Trophoblast cell (in vitro differentiated cells and primary cell): ENCODE measurements at regions not wholly inside any gene's neighbourhood (a gene's known extent, or its start where the extent isn't known, plus 50 kb on each side); places are given as distances from the start of the nearest gene placed in this dataset.

Experiments
- DNase-seq, 2 donors: peaks; one replicate each; pipeline ENCODE4 v3.0.0-alpha.2; 2016
- H2AFZ ChIP-seq: 2 replicates; pipeline ENCODE4 v1.6.1; 2013; ENCODE audit warnings: low read length, moderate library complexity, mild to moderate bottlenecking; ENCODE audit not compliant: insufficient read depth, poor library complexity
- H2AK5ac ChIP-seq: 2 replicates; pipeline ENCODE4 v1.6.1; 2013; ENCODE audit warnings: mild to moderate bottlenecking, low read length
- H2BK120ac ChIP-seq: 2 replicates; pipeline ENCODE4 v1.6.1; 2013; ENCODE audit warnings: low read length, mild to moderate bottlenecking, moderate library complexity; ENCODE audit not compliant: insufficient read depth, poor library complexity
- H2BK12ac ChIP-seq: 2 replicates; pipeline ENCODE4 v1.6.1; 2013; ENCODE audit warnings: mild to moderate bottlenecking, low read length, moderate library complexity
- H2BK5ac ChIP-seq: 2 replicates; pipeline ENCODE4 v1.6.1; 2013; ENCODE audit warnings: low read length, low read depth, moderate library complexity, mild to moderate bottlenecking; ENCODE audit not compliant: poor library complexity
- H3K14ac ChIP-seq: 2 replicates; pipeline ENCODE4 v1.6.1; 2013; ENCODE audit warnings: mild to moderate bottlenecking, low read length
- H3K18ac ChIP-seq: 2 replicates; pipeline ENCODE4 v1.6.1; 2013; ENCODE audit warnings: mild to moderate bottlenecking, low read length
- H3K23ac ChIP-seq: 2 replicates; pipeline ENCODE4 v1.6.1; 2013; ENCODE audit warnings: low read length
- H3K27ac ChIP-seq: 2 replicates; pipeline ENCODE4 v1.5.1; 2013; ENCODE audit warnings: low read depth, mild to moderate bottlenecking, inconsistent platforms, low read length, moderate library complexity
- H3K27me3 ChIP-seq: 2 replicates; pipeline ENCODE4 v1.6.1; 2013; ENCODE audit warnings: inconsistent platforms, mild to moderate bottlenecking, low read length, moderate library complexity; ENCODE audit not compliant: insufficient read depth
- H3K36me3 ChIP-seq, 2 experiments: 1 replicate in 1 of 2; 2 replicates in 1 of 2; pipeline ENCODE4 v1.6.1; 2013; ENCODE audit warnings: low read length in 2 of 2, mild to moderate bottlenecking in 2 of 2, moderate library complexity in 1 of 2; ENCODE audit not compliant: insufficient read depth in 2 of 2, control insufficient read depth in 1 of 2
- H3K4ac ChIP-seq: 2 replicates; pipeline ENCODE4 v1.6.1; 2013; ENCODE audit warnings: low read depth, mild to moderate bottlenecking, low read length, moderate library complexity
- H3K4me1 ChIP-seq, 2 experiments: 1 replicate in 1 of 2; 2 replicates in 1 of 2; pipeline ENCODE4 v1.6.1; 2013; ENCODE audit warnings: low read length in 2 of 2, mild to moderate bottlenecking in 2 of 2, moderate library complexity in 1 of 2; ENCODE audit not compliant: insufficient read depth in 2 of 2, control insufficient read depth in 1 of 2
- H3K4me2 ChIP-seq: 2 replicates; pipeline ENCODE4 v1.6.1; 2013; ENCODE audit warnings: inconsistent platforms, mild to moderate bottlenecking, low read length, moderate library complexity
- H3K4me3 ChIP-seq: 2 replicates; pipeline ENCODE4 v1.5.1; 2013; ENCODE audit warnings: mild to moderate bottlenecking, low read depth, low read length, inconsistent platforms
- H3K79me1 ChIP-seq: one replicate; pipeline ENCODE4 v1.6.1; 2013; ENCODE audit warnings: low read length
- H3K79me2 ChIP-seq: 2 replicates; pipeline ENCODE4 v1.6.1; 2013; ENCODE audit warnings: low read length, mild to moderate bottlenecking; ENCODE audit not compliant: control insufficient read depth, insufficient read depth, poor library complexity
- H3K9ac ChIP-seq: 2 replicates; pipeline ENCODE4 v1.6.1; 2013; ENCODE audit warnings: mild to moderate bottlenecking, low read length
- H3K9me3 ChIP-seq: 2 replicates; pipeline ENCODE4 v1.6.1; 2013; ENCODE audit warnings: low read depth, mild to moderate bottlenecking, control low read depth, inconsistent platforms, low read length; ENCODE audit not compliant: insufficient read depth
- H4K12ac ChIP-seq: 2 replicates; pipeline ENCODE4 v1.6.1; 2013; ENCODE audit warnings: low read depth, mild to moderate bottlenecking, low read length, moderate library complexity
- H4K8ac ChIP-seq: 2 replicates; pipeline ENCODE4 v1.6.1; 2013; ENCODE audit warnings: low read depth, mild to moderate bottlenecking, low read length, moderate library complexity
- H4K91ac ChIP-seq: one replicate; pipeline ENCODE4 v1.6.1; 2013; ENCODE audit warnings: low read depth, mild to moderate bottlenecking, low read length, moderate library complexity
- WGBS: extraction: QIAGEN DNeasy Blood & Tissue Kit; methylation state at CpG from one replicate; pipeline ENCODE4 v1.1.7; 2013; ENCODE audit warnings: missing lambda C conversion rate; ENCODE audit not compliant: insufficient read length, insufficient coverage; ENCODE audit errors: extremely low coverage; 5-methylcytosine and 5-hydroxymethylcytosine counted together

DNA sequence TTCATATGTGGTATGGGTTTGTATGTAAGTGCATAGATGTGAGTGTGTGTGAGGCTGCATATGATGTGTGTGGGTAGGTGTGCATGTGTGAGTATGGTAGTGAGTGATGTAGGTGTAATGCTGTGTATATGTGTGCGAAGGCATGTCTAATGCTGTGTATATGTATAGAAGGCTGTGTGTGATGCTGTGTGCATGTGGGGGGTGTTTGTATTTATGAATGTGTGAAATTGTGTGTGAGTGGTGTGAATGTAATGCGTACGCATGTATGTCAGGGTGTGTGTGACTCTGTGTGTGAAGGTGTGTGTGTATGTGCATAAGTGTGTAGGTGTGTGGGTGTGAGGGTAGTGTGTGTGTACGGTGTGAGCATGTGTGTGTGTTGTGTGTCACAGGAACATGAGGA, 300.0 kb downstream of the OMA1 start:
- Histone ChIP-seq H3K27ac (no peak overlapping the region), H3K79me2 (no peaks in the 10 kb centered on the region), H2BK120ac (no peak overlapping the region), H2AFZ (no peak overlapping the region), H2BK5ac (no peak overlapping the region), H4K91ac (no peak overlapping the region), H4K12ac (no peak overlapping the region), H3K79me1 (no peaks in the 10 kb centered on the region), H3K9ac (no peak overlapping the region), H3K4ac (no peak overlapping the region), H4K8ac (no peak overlapping the region), H3K36me3 (no peaks in the 10 kb centered on the region), H3K4me2 (no peak overlapping the region), H3K14ac (no peak overlapping the region), H3K23ac (peak overlapping the region; percentile 41), H3K9me3 (no peaks in the 10 kb centered on the region), H3K18ac (no peak overlapping the region), H3K4me1 (peaks cover 8 to 10% of the 10 kb centered on the region in 2 experiments), H2BK12ac (no peak overlapping the region), H3K4me3 (no peak overlapping the region), H2AK5ac (no peak overlapping the region), H3K27me3 (peaks cover 14% of the 10 kb centered on the region)
- WGBS = 100% methylated on average over 3 of the region's 4 CpGs
- DNase-seq = no peak

- no CpG with 5 or more reads among the region's 3 CpGs for whole genome bisulfite sequencing
- Histone ChIP-seq H3K27me3 (peaks cover 14% of the 10 kb centered on the region), H3K79me1 (no peaks in the 10 kb centered on the region)
These were observed 301.7 kb downstream of the OMA1 start for GRCh38 chr1:58244872-58245271.

GRCh38 chr1:58238846-58239245, 307.7 kb downstream of the OMA1 start:
- H4K8ac ChIP-seq = no peak overlapping the region
- H3K23ac ChIP-seq = no peak overlapping the region
- no peaks in the 10 kb centered on the region for H3K4me1 ChIP-seq
- no peak overlapping the region for H3K9ac ChIP-seq
- no peak overlapping the region for H4K12ac ChIP-seq
- no peak overlapping the region for H2BK120ac ChIP-seq
- WGBS = no CpG with 5 or more reads among the region's 2 CpGs
- no peak overlapping the region for H3K27ac ChIP-seq
- no peak overlapping the region for H3K18ac ChIP-seq
- H2AFZ ChIP-seq = no peak overlapping the region
- no peak overlapping the region for H3K14ac ChIP-seq
- H4K91ac ChIP-seq = no peak overlapping the region
- H3K36me3 ChIP-seq = no peaks in the 10 kb centered on the region
- no peaks in the 10 kb centered on the region for H3K79me2 ChIP-seq
- H3K4me3 ChIP-seq = no peak overlapping the region
- H2BK5ac ChIP-seq = no peak overlapping the region
- H3K4ac ChIP-seq = no peak overlapping the region
- H3K4me2 ChIP-seq = no peak overlapping the region
- H3K9me3 ChIP-seq = no peaks in the 10 kb centered on the region
- no peaks in the 10 kb centered on the region for H3K79me1 ChIP-seq
- H2AK5ac ChIP-seq = no peak overlapping the region
- H2BK12ac ChIP-seq = no peak overlapping the region
- no peaks in the 10 kb centered on the region for H3K27me3 ChIP-seq
- no peak for DNase-seq

More at GRCh38 chr1:58244872-58245271, 301.7 kb downstream of the OMA1 start:
- no peak overlapping the region for H4K8ac ChIP-seq
- no peaks in the 10 kb centered on the region for H3K9me3 ChIP-seq
- no peak overlapping the region for H3K4ac ChIP-seq
- no peak overlapping the region for H3K14ac ChIP-seq
- no peak overlapping the region for H2BK12ac ChIP-seq
- H2AK5ac ChIP-seq = no peak overlapping the region
- H4K91ac ChIP-seq = no peak overlapping the region
- H3K4me1 ChIP-seq = peaks cover 4 to 6% of the 10 kb centered on the region in 2 experiments
- H4K12ac ChIP-seq = no peak overlapping the region
- no peak overlapping the region for H2AFZ ChIP-seq
- no peaks in the 10 kb centered on the region for H3K36me3 ChIP-seq
- no peak overlapping the region for H3K27ac ChIP-seq
- H3K4me2 ChIP-seq = no peak overlapping the region
- H3K23ac ChIP-seq = no peak overlapping the region
- no peak overlapping the region for H3K18ac ChIP-seq
- DNase-seq = no peak
- H3K79me2 ChIP-seq = no peaks in the 10 kb centered on the region
- no peak overlapping the region for H3K4me3 ChIP-seq
- H2BK5ac ChIP-seq = no peak overlapping the region
- no peak overlapping the region for H2BK120ac ChIP-seq
- no peak overlapping the region for H3K9ac ChIP-seq

GRCh38 chr1:58233729-58234128, 312.8 kb downstream of the OMA1 start:
- H3K9ac ChIP-seq = no peak overlapping the region

More at GRCh38 chr1:58233729-58234128, 312.8 kb downstream of the OMA1 start:
- H2AFZ ChIP-seq = no peak overlapping the region
- no peak overlapping the region for H4K8ac ChIP-seq
- DNase-seq = no peak
- no peak overlapping the region for H2BK5ac ChIP-seq
- no peaks in the 10 kb centered on the region for H3K27me3 ChIP-seq
- H3K14ac ChIP-seq = no peak overlapping the region
- H4K12ac ChIP-seq = no peak overlapping the region
- no peak overlapping the region for H3K27ac ChIP-seq
- no peak overlapping the region for H3K4me3 ChIP-seq
- H3K9me3 ChIP-seq = no peaks in the 10 kb centered on the region
- no peaks in the 10 kb centered on the region for H3K4me1 ChIP-seq
- no peaks in the 10 kb centered on the region for H3K36me3 ChIP-seq
- H3K18ac ChIP-seq = no peak overlapping the region
- H2BK120ac ChIP-seq = no peak overlapping the region
- H3K4me2 ChIP-seq = no peak overlapping the region
- no peak overlapping the region for H3K23ac ChIP-seq
- no peak overlapping the region for H2AK5ac ChIP-seq
- H3K79me1 ChIP-seq = no peaks in the 10 kb centered on the region
- WGBS = no CpG with 5 or more reads among the region's 3 CpGs
- no peaks in the 10 kb centered on the region for H3K79me2 ChIP-seq
- no peak overlapping the region for H3K4ac ChIP-seq
- no peak overlapping the region for H2BK12ac ChIP-seq
- no peak overlapping the region for H4K91ac ChIP-seq
